ENCODE measurements at regions not wholly inside any gene's neighbourhood (a gene's known extent, or its start where the extent isn't known, plus 50 kb on each side); places are given as distances from the start of the nearest gene placed in this dataset.

- DNase-seq (ENCODE audit: low read depth) = no peak
These were observed 326.9 kb downstream of the DUSP10 start for GRCh38 chr1:221414772-221415539.

DNA sequence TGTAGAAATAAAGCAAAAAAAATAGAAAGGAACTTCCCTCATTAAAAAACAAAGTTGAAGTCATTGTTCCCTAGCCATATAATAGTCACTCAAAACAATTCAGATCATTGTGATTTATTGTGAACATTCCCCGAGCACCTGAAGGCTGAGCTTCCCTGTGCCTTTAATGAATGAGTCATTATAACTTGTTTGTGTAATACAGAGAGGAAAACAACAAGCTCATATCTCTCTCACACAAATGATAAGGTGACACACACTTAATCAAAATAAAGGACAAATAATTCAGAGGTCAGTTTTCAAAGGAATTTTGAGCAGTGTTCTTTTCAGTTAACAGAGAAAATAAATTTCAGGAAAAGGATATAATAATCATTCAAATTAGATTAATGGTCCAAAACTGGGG, 326.2 kb downstream of the DUSP10 start:
- no peak for DNase-seq (ENCODE audit: low read depth)

DNA sequence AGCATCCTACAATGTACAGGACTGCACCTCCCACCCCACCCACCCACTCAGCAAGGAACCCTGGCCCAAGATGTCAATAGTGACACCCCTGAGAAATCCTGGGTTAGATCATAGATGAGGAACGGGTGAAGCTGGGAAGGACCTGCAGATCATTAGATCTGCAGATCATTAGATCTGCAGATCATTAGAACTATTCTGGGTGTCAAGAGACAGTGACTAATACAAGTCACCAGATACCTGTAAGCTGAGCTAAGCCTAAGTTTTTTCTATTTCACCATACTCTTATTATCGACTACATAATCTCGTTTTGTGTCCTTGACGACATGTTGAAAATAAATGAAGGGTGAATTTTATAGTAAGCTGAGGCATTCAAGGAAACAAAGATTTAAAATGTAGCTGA, 325.7 kb downstream of the DUSP10 start:
- DNase-seq (ENCODE audit: low read depth) = no peak

- DNase-seq (ENCODE audit: low read depth) = no peak
These were observed 325.2 kb downstream of the DUSP10 start for GRCh38 chr1:221416723-221417122.

GRCh38 chr1:221418346-221418745, 323.5 kb downstream of the DUSP10 start:
- peak; percentile 72 for DNase-seq (ENCODE audit: low read depth)

- DNase-seq (ENCODE audit: low read depth) = no peak
These were observed 322.3 kb downstream of the DUSP10 start for GRCh38 chr1:221419513-221420095.

DNA sequence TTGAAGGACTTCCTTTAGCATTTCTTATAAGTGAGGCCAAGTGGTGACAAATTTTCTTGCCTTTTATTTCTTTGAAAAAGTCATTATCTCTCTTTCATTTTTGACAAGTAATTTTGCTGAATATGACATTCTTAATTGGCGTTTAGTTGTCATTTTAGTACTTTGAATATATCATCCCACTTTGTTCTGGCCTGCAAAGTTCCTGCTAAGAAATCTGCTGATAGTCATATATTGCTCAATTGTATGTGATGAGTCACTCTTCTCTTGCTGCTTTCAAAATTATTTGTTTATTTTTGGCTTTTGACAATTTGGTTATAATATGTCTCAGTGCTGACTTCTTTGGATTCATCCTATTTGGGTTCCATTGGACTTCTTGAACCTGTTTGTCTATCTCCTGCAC, 312.6 kb downstream of the DUSP10 start:
- no peak for DNase-seq (ENCODE audit: low read depth)

DNA sequence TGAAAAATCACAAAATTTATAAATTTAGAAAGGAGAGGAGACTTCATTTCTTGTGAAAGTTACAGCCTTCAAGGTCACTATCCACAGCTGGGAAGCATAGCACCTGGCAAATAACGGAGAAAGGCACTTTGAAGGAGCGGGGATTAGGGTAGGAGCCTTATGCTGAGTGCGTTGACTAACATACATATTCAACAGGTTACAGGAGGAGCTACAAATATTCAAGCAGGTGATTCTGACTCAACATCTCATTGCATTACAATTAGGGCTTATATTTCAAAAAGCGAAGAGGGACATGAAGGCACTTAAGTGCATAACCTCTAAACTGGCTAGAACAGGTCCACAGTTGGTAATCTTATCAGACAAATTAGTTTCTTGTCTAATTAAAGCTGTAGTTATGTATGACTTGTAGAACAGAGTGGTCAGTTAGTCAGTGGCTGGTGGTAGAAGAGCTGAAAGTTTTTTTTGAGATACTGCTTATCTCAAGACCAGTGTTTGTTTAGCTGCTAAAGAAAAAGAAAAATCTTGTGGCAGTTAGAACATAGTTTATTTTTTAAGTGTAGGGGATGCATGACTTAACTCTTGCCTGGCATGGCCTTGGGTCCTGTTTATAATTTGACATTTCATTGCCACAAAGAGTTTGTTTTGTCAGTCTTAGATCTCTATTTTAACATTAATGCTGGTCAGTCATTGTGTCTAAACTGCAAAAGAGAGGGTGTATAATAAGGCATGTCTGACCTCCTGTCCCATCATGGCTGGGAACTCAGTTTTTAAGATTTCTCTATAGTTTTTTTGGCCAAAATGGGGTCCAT, 311.5 kb downstream of the DUSP10 start:
- DNase-seq (ENCODE audit: low read depth) = no peak

GRCh38 chr1:221431068-221431651, 310.7 kb downstream of the DUSP10 start:
- DNase-seq (ENCODE audit: low read depth) = peak; percentile 50

DNA sequence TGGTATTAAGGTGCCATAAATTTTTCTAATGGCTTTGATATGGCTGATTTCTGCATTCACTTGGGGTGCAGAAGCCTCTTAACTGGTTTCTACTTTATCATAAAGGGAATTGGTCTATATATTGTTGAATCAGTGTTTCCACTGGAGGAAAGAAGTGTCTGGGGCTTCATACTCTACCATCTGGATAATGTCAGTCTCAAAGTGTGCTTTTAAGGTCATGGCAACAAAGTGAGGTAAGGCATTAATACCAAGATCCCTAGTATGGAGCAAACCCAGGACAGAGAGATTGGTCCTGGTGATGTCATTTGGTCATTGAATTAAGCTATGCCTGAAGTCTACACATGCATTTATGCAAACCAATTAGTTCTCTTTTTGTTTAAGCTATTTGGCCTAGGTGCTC, 309.9 kb downstream of the DUSP10 start:
- no peak for DNase-seq (ENCODE audit: low read depth)

- DNase-seq (ENCODE audit: low read depth) = peak; percentile 61
These were observed 306.4 kb downstream of the DUSP10 start for GRCh38 chr1:221435504-221435904.

- DNase-seq (ENCODE audit: low read depth) = no peak
These were observed 304.7 kb downstream of the DUSP10 start for GRCh38 chr1:221437171-221437570.

- DNase-seq (ENCODE audit: low read depth) = no peak
These were observed 304.0 kb downstream of the DUSP10 start for GRCh38 chr1:221437926-221438325.

- peak; percentile 72 for DNase-seq (ENCODE audit: low read depth)
These were observed 302.7 kb downstream of the DUSP10 start for GRCh38 chr1:221439008-221439746.

- peak; percentile 97 for DNase-seq (ENCODE audit: low read depth)
These were observed 302.0 kb downstream of the DUSP10 start for GRCh38 chr1:221439747-221440501.

DNA sequence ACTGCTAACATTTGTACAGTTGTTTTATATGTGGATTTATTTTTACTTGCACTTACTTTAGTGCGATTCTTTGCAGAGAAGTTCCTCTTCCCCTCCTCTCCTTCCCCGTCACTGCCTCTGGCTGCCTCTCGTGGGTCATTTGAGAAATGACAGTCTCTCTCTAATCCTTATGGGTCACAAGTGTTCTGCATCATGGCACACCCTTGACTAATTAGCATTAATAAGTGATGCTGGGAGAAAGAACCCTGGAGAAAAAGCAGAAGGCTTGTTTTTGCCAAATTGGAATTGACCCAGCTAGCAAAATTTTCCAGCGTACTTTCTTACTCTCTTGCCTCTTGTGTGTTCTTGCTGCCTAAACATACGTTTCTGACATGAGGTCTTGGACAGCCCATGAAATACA, 301.2 kb downstream of the DUSP10 start:
- DNase-seq (ENCODE audit: low read depth) = peak; percentile 67

- no peak for DNase-seq (ENCODE audit: low read depth)
These were observed 299.8 kb downstream of the DUSP10 start for GRCh38 chr1:221442056-221442455.

GRCh38 chr1:221444346-221444745, 297.5 kb downstream of the DUSP10 start:
- no peak for DNase-seq (ENCODE audit: low read depth)

GRCh38 chr1:221448585-221449175, 293.2 kb downstream of the DUSP10 start:
- DNase-seq (ENCODE audit: low read depth) = no peak

GRCh38 chr1:221449194-221449593, 292.7 kb downstream of the DUSP10 start:
- no peak for DNase-seq (ENCODE audit: low read depth)

Measured in myocyte (in vitro differentiated cells).